ENCODE measurements at regions not wholly inside any gene's neighbourhood (a gene's known extent, or its start where the extent isn't known, plus 50 kb on each side); places are given as distances from the start of the nearest gene placed in this dataset.
"Not testable (repeated sequence)": the region's sequence is repeated elsewhere in the genome, so short reads cannot be mapped to it uniquely, and the experiment has no call there.

DNA sequence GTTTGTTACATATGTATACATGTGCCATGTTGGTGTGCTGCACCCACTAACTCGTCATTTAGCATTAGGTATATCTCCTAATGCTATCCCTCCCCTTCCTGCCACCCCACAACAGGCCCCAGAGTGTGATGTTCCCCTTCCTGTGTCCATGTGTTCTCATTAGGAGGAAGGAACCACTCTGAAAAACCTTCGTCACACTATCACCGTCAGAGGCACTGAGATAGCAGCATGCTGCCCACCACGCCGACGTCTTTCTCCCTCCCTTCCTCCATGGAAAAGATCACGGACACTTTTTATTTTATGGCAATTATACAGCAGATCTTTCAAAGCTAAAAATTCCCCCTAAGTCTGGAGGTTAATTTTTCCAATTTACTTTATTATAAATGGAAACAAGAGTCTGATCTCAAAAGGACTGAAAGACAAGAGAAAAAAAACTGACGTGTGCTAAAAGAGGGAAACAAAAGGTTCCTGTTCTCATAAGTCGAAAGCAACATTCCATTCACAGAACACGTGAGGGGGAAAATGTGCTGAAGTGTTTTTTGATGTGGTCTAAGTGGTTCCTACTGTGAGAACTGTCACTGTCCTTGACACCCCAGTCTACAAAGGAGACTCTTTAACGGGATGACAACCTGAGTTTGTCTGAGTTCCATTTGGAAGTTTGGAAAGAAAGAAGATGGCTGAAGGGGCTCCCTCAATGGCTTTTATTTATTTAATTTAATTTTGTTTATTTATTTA, 339.7 kb upstream of the IRX2 start:
- Histone ChIP-seq H3K36me3 (ENCODE audit: insufficient read depth) (no peaks in the 10 kb centered on the region), H2AFZ (ENCODE audit: low read depth) (no peak overlapping the region), H3K27ac (no peak overlapping the region), H3K4me1 (ENCODE audit: low read depth, poor library complexity, severe bottlenecking) (no peaks in the 10 kb centered on the region), H3K9ac (no peak overlapping the region), H3K4me2 (no peak overlapping the region), H4K20me1 (ENCODE audit: insufficient read depth) (no peaks in the 10 kb centered on the region), H3K27me3 (ENCODE audit: insufficient read depth, low read depth) (no peaks in the 10 kb centered on the region), H3K4me3 (IDR thresholded peaks at IDR 0.05; ENCODE audit: insufficient read depth, low read depth, low read length) (no peak overlapping the region), H3K79me2 (ENCODE audit: insufficient read depth, low read depth) (no peaks in the 10 kb centered on the region)
- TF ChIP-seq, protein P1, sequence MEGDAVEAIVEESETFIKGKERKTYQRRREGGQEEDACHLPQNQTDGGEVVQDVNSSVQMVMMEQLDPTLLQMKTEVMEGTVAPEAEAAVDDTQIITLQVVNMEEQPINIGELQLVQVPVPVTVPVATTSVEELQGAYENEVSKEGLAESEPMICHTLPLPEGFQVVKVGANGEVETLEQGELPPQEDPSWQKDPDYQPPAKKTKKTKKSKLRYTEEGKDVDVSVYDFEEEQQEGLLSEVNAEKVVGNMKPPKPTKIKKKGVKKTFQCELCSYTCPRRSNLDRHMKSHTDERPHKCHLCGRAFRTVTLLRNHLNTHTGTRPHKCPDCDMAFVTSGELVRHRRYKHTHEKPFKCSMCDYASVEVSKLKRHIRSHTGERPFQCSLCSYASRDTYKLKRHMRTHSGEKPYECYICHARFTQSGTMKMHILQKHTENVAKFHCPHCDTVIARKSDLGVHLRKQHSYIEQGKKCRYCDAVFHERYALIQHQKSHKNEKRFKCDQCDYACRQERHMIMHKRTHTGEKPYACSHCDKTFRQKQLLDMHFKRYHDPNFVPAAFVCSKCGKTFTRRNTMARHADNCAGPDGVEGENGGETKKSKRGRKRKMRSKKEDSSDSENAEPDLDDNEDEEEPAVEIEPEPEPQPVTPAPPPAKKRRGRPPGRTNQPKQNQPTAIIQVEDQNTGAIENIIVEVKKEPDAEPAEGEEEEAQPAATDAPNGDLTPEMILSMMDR (conservative IDR thresholded peaks at IDR 0.05; ENCODE audit: low read depth, low read length) = no peak

DNA sequence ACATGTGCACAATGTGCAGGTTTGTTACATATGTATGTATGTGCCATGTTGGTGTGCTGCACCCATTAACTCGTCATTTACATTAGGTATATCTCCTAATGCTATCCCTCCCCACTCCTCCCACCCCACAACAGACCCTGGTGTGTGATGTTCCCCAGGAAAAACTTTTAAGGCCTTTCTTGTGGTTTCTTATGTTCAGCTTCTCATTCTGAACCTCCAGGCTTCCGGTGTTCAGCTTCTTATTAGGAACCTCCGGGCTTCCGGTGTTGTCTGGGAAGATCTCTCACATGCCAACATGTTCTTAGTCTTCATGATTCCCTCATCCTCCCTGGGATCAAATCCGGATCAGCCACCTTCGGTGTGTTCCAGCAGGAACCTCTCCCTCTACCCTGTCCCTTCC, 338.8 kb upstream of the IRX2 start:
- not testable (repeated sequence) for H3K4me2 ChIP-seq; H3K27ac ChIP-seq; H3K36me3 ChIP-seq (ENCODE audit: insufficient read depth); H3K27me3 ChIP-seq (ENCODE audit: insufficient read depth, low read depth); H2AFZ ChIP-seq (ENCODE audit: low read depth); H3K9ac ChIP-seq; H4K20me1 ChIP-seq (ENCODE audit: insufficient read depth); H3K79me2 ChIP-seq (ENCODE audit: insufficient read depth, low read depth); H3K4me3 ChIP-seq (IDR thresholded peaks at IDR 0.05; ENCODE audit: insufficient read depth, low read depth, low read length); H3K4me1 ChIP-seq (ENCODE audit: low read depth, poor library complexity, severe bottlenecking)

DNA sequence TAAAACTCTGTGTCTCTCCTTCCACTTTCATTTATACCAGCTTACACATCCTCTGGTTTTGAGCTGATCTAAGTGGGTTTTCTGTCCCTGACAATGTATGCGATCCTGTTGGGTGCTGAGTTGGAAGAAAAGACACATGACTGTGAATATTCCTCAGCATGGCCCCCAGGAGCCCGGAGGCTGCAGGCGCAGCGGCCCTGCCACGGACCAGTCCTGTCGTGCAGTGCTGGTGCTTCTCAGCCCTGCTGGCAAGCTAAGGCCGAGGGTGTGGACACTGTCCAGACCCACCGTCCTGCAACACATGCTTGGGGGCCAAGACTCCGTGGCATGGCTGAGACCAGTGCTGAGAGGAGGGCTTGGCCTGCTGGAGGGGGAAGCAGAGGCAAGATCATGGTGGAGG, 328.9 kb upstream of the IRX2 start:
- no peaks in the 10 kb centered on the region for H3K27me3 ChIP-seq (ENCODE audit: insufficient read depth, low read depth)
- H2AFZ ChIP-seq (ENCODE audit: low read depth) = no peak overlapping the region
- no peak overlapping the region for H3K27ac ChIP-seq
- no peaks in the 10 kb centered on the region for H3K79me2 ChIP-seq (ENCODE audit: insufficient read depth, low read depth)
- H4K20me1 ChIP-seq (ENCODE audit: insufficient read depth) = no peaks in the 10 kb centered on the region
- H3K4me2 ChIP-seq = no peak overlapping the region
- TF ChIP-seq, protein P1 (conservative IDR thresholded peaks at IDR 0.05; ENCODE audit: low read depth, low read length) = no peak
- H3K4me1 ChIP-seq (ENCODE audit: low read depth, poor library complexity, severe bottlenecking) = no peaks in the 10 kb centered on the region
- H3K9ac ChIP-seq = no peak overlapping the region
- H3K4me3 ChIP-seq (IDR thresholded peaks at IDR 0.05; ENCODE audit: insufficient read depth, low read depth, low read length) = no peak overlapping the region
- no peaks in the 10 kb centered on the region for H3K36me3 ChIP-seq (ENCODE audit: insufficient read depth)

DNA sequence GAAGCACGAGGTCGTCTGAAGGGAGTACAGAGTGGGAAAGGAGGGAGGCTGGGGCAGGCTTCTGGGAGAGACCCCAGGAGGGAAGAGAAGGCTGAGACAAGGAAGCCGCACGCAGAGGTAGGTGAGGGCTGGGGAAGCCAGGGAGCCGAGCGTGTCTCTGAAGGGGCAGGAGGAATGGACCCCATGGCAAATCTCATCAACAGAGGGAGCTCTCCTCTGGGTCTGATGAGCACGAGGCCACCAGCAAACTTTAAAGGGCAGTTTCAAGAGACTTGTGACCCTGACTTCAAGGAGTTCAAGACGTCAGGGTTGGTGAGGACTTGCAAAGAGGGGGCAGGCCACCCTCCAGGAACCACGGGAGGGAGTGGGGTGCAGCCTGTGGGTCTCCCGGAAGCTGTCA, 326.2 kb upstream of the IRX2 start:
- Histone ChIP-seq H3K4me3 (IDR thresholded peaks at IDR 0.05; ENCODE audit: insufficient read depth, low read depth, low read length) (no peak overlapping the region), H3K36me3 (ENCODE audit: insufficient read depth) (no peaks in the 10 kb centered on the region), H3K27me3 (ENCODE audit: insufficient read depth, low read depth) (no peaks in the 10 kb centered on the region), H3K27ac (no peak overlapping the region), H3K4me1 (ENCODE audit: low read depth, poor library complexity, severe bottlenecking) (no peaks in the 10 kb centered on the region), H4K20me1 (ENCODE audit: insufficient read depth) (no peaks in the 10 kb centered on the region), H2AFZ (ENCODE audit: low read depth) (no peak overlapping the region), H3K79me2 (ENCODE audit: insufficient read depth, low read depth) (no peaks in the 10 kb centered on the region), H3K9ac (no peak overlapping the region), H3K4me2 (no peak overlapping the region)
- TF ChIP-seq, protein P1 (conservative IDR thresholded peaks at IDR 0.05; ENCODE audit: low read depth, low read length) = no peak

DNA sequence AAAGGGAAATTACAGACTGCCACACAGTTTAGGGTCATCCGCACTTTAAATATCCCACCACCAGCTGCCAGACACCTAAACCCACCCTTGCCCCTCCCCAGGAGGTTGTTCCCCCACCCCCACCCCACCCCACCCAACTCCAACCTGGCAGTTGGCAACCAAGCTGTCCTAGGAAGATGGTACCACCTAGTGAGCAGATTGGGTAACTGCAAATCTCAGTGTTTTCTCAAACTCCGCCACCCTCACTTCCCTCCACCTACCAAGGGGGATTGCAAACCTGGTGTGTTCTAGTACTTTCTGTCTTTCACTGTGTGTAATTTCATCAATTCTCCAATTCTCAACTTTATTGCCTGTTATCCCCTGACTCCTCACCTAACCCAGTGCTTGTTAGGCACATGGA, 323.8 kb upstream of the IRX2 start:
- Histone ChIP-seq H3K27me3 (ENCODE audit: insufficient read depth, low read depth) (no peaks in the 10 kb centered on the region), H3K36me3 (ENCODE audit: insufficient read depth) (no peaks in the 10 kb centered on the region), H3K27ac (no peak overlapping the region), H3K4me1 (ENCODE audit: low read depth, poor library complexity, severe bottlenecking) (no peaks in the 10 kb centered on the region), H2AFZ (ENCODE audit: low read depth) (no peak overlapping the region), H3K79me2 (ENCODE audit: insufficient read depth, low read depth) (no peaks in the 10 kb centered on the region), H4K20me1 (ENCODE audit: insufficient read depth) (no peaks in the 10 kb centered on the region), H3K9ac (no peak overlapping the region), H3K4me3 (IDR thresholded peaks at IDR 0.05; ENCODE audit: insufficient read depth, low read depth, low read length) (no peak overlapping the region), H3K4me2 (no peak overlapping the region)
- TF ChIP-seq, protein P1 (conservative IDR thresholded peaks at IDR 0.05; ENCODE audit: low read depth, low read length) = no peak; the same call in 1 of the 2 replicates

All from KMS-11 (cell line).